CD4-positive, alpha-beta memory T cell (primary cell): ENCODE measurements at regions not wholly inside any gene's neighbourhood (a gene's known extent, or its start where the extent isn't known, plus 50 kb on each side); places are given as distances from the start of the nearest gene placed in this dataset.

Experiments used
- CTCF ChIA-PET: fragments of 350-600 bp; sonication (Branson Sonifier 250); formaldehyde crosslinking; loops from one replicate; lab custom pipeline; 2021; ENCODE audit warnings: inconsistent platforms; ENCODE audit not compliant: partially characterized antibody; lab: Charles Lee
- POLR2A ChIA-PET: fragments of 350-600 bp; sonication (Branson Sonifier 250); formaldehyde crosslinking; loops from one replicate; lab custom pipeline; 2021; ENCODE audit not compliant: partially characterized antibody; lab: Charles Lee
- DNase-seq, 5 donors: peaks; one replicate each; pipeline versions ENCODE4 v3.0.0 to v3.0.0-alpha.2; 2020 to 2022; ENCODE audit warnings: mixed read lengths in 1 of 5
- H3K27ac ChIP-seq: one replicate; pipeline ENCODE4 v1.7.0; 2013; ENCODE audit warnings: low read depth, low read length
- H3K27me3 ChIP-seq: 2 replicates; pipeline ENCODE4 v1.7.0; 2013; ENCODE audit warnings: mild to moderate bottlenecking, low read length, moderate library complexity; ENCODE audit not compliant: insufficient read depth
- H3K36me3 ChIP-seq: 2 replicates; pipeline ENCODE4 v1.7.0; 2013; ENCODE audit warnings: mild to moderate bottlenecking, low read length, moderate library complexity; ENCODE audit not compliant: insufficient read depth
- H3K4me1 ChIP-seq: 2 replicates; pipeline ENCODE4 v1.7.0; 2013; ENCODE audit warnings: mild to moderate bottlenecking, low read length, moderate library complexity; ENCODE audit not compliant: insufficient read depth
- H3K4me3 ChIP-seq, 2 donors: one replicate each; pipeline ENCODE4 v1.7.0; 2013; ENCODE audit warnings: low read length in 2 of 2, mild to moderate bottlenecking in 1 of 2
- H3K9me3 ChIP-seq, 2 donors: one replicate each; pipeline ENCODE4 v1.7.0; 2013; ENCODE audit warnings: low read length in 2 of 2, control low read depth in 1 of 2; ENCODE audit not compliant: control insufficient read depth in 1 of 2
- H3K27ac Mint-ChIP-seq, 7 donors: one replicate each; pipeline ENCODE4 v1.8.0; 2020 to 2021; ENCODE audit warnings: mixed read lengths in 7 of 7, mild to moderate bottlenecking in 6 of 7, inconsistent platforms in 3 of 7, moderate library complexity in 3 of 7
- H3K27me3 Mint-ChIP-seq, 2 donors: one replicate each; pipeline ENCODE4 v1.8.0; 2020 to 2021; ENCODE audit warnings: mixed read lengths in 2 of 2
- H3K36me3 Mint-ChIP-seq, 2 donors: one replicate each; pipeline ENCODE4 v1.8.0; 2020 to 2021; ENCODE audit warnings: mixed read lengths in 2 of 2, inconsistent platforms in 1 of 2, mild to moderate bottlenecking in 1 of 2
- H3K4me1 Mint-ChIP-seq, 4 donors: one replicate each; pipeline ENCODE4 v1.8.0; 2020 to 2021; ENCODE audit warnings: mixed read lengths in 4 of 4, mild to moderate bottlenecking in 1 of 4
- H3K4me3 Mint-ChIP-seq, 8 donors: one replicate each; pipeline ENCODE4 v1.8.0; 2020 to 2021; ENCODE audit warnings: mixed read lengths in 8 of 8, mild to moderate bottlenecking in 7 of 8, moderate library complexity in 6 of 8, inconsistent platforms in 3 of 8
- H3K9me3 Mint-ChIP-seq, 8 donors: one replicate each; pipeline ENCODE4 v1.8.0; 2020 to 2021; ENCODE audit warnings: mixed read lengths in 8 of 8, mild to moderate bottlenecking in 5 of 8, inconsistent platforms in 3 of 8, moderate library complexity in 1 of 8
- intact Hi-C: fragments of 100-400 bp; cut with micrococcal nuclease; formaldehyde crosslinking; loops from one replicate; pipeline ENCODE4 v1.15.1; 2023

- H3K27me3 Mint-ChIP-seq: no peaks in the 10 kb centered on the region
- Histone ChIP-seq H3K4me3 (no peak overlapping the region), H3K36me3 (no peaks in the 10 kb centered on the region), H3K4me1 (no peaks in the 10 kb centered on the region), H3K27me3 (no peaks in the 10 kb centered on the region), H3K27ac (no peak overlapping the region), H3K9me3 (no peaks in the 10 kb centered on the region)
- H3K4me1 Mint-ChIP-seq: peaks cover 0 to 6% (median 4%) of the 10 kb centered on the region in 4 donors
- H3K4me3 Mint-ChIP-seq: no peak overlapping the region
- peak overlapping the region in 1 of 7 donors; percentile 47 for H3K27ac Mint-ChIP-seq
- ChIA-PET CTCF (no interaction called here), POLR2A (no interaction called here)
- no peaks in the 10 kb centered on the region for H3K36me3 Mint-ChIP-seq
- intact Hi-C loops: no loop called here
- DNase-seq: no peak
- H3K9me3 Mint-ChIP-seq: no peaks in the 10 kb centered on the region
Observed at GRCh38 chr3:177687291-177687690, 490.0 kb upstream of the TBL1XR1 start.

- H3K4me1 Mint-ChIP-seq: peaks cover 0 to 6% (median 4%) of the 10 kb centered on the region in 4 donors
- H3K27me3 Mint-ChIP-seq: no peaks in the 10 kb centered on the region
- no peak for DNase-seq
- H3K36me3 Mint-ChIP-seq: no peaks in the 10 kb centered on the region
- Histone ChIP-seq H3K9me3 (no peaks in the 10 kb centered on the region), H3K27me3 (no peaks in the 10 kb centered on the region), H3K27ac (no peak overlapping the region), H3K4me3 (no peak overlapping the region), H3K4me1 (no peaks in the 10 kb centered on the region), H3K36me3 (no peaks in the 10 kb centered on the region)
- H3K27ac Mint-ChIP-seq: no peak overlapping the region
- no peak overlapping the region for H3K4me3 Mint-ChIP-seq
- H3K9me3 Mint-ChIP-seq: no peaks in the 10 kb centered on the region
- ChIA-PET POLR2A (no interaction called here), CTCF (no interaction called here)
- intact Hi-C loops: no loop called here
Observed at GRCh38 chr3:177688152-177688551, 490.9 kb upstream of the TBL1XR1 start.

- Mint-ChIP-seq H3K4me1 (peaks cover 0 to 2% (median under 1%) of the 10 kb centered on the region in 4 donors), H3K4me3 (no peak overlapping the region), H3K27me3 (no peaks in the 10 kb centered on the region), H3K36me3 (no peaks in the 10 kb centered on the region), H3K9me3 (no peaks in the 10 kb centered on the region), H3K27ac (no peak overlapping the region)
- Histone ChIP-seq H3K9me3 (no peaks in the 10 kb centered on the region), H3K4me3 (no peak overlapping the region), H3K27me3 (no peaks in the 10 kb centered on the region), H3K4me1 (no peaks in the 10 kb centered on the region), H3K27ac (no peak overlapping the region), H3K36me3 (no peaks in the 10 kb centered on the region)
- intact Hi-C loops: no loop called here
- CTCF ChIA-PET: no interaction called here
- no peak for DNase-seq
- POLR2A ChIA-PET: no interaction called here
Observed at GRCh38 chr3:177689077-177689476, 491.8 kb upstream of the TBL1XR1 start.

- Histone ChIP-seq H3K4me1 (no peaks in the 10 kb centered on the region), H3K36me3 (no peaks in the 10 kb centered on the region), H3K4me3 (no peak overlapping the region), H3K27ac (no peak overlapping the region), H3K27me3 (no peaks in the 10 kb centered on the region), H3K9me3 (no peaks in the 10 kb centered on the region)
- H3K27me3 Mint-ChIP-seq: no peaks in the 10 kb centered on the region
- H3K9me3 Mint-ChIP-seq: no peaks in the 10 kb centered on the region
- H3K27ac Mint-ChIP-seq: no peak overlapping the region
- CTCF ChIA-PET: no interaction called here
- intact Hi-C loops: no loop called here
- no peak for DNase-seq
- H3K36me3 Mint-ChIP-seq: no peaks in the 10 kb centered on the region
- no peak overlapping the region for H3K4me3 Mint-ChIP-seq
- POLR2A ChIA-PET: no interaction called here
- H3K4me1 Mint-ChIP-seq: peaks cover 1 to 7% (median 4%) of the 10 kb centered on the region in 4 donors
Observed at GRCh38 chr3:177689869-177690268, 492.6 kb upstream of the TBL1XR1 start.

- no peaks in the 10 kb centered on the region for H3K9me3 Mint-ChIP-seq
- Histone ChIP-seq H3K4me1 (no peaks in the 10 kb centered on the region), H3K36me3 (no peaks in the 10 kb centered on the region), H3K27me3 (no peaks in the 10 kb centered on the region), H3K27ac (no peak overlapping the region), H3K4me3 (no peak overlapping the region), H3K9me3 (no peaks in the 10 kb centered on the region)
- intact Hi-C loops: no loop called here
- no peaks in the 10 kb centered on the region for H3K36me3 Mint-ChIP-seq
- CTCF ChIA-PET: no interaction called here
- H3K27ac Mint-ChIP-seq: no peak overlapping the region
- no peak overlapping the region for H3K4me3 Mint-ChIP-seq
- no peak for DNase-seq
- peaks cover 1 to 7% (median 4%) of the 10 kb centered on the region in 4 donors for H3K4me1 Mint-ChIP-seq
- no peaks in the 10 kb centered on the region for H3K27me3 Mint-ChIP-seq
- POLR2A ChIA-PET: no interaction called here
Observed at GRCh38 chr3:177690306-177690705, 493.0 kb upstream of the TBL1XR1 start.

- ChIA-PET CTCF (no interaction called here), POLR2A (no interaction called here)
- H3K4me3 ChIP-seq: no peak overlapping the region
- H3K9me3 Mint-ChIP-seq: no peaks in the 10 kb centered on the region
- no peak overlapping the region for H3K27ac ChIP-seq
- no peak overlapping the region for H3K4me3 Mint-ChIP-seq
- no peaks in the 10 kb centered on the region for H3K27me3 Mint-ChIP-seq
- no peaks in the 10 kb centered on the region for H3K4me1 ChIP-seq
- peaks cover 1 to 7% (median 4%) of the 10 kb centered on the region in 4 donors for H3K4me1 Mint-ChIP-seq
- no peaks in the 10 kb centered on the region for H3K36me3 Mint-ChIP-seq
- intact Hi-C loops: no loop called here
- H3K27ac Mint-ChIP-seq: no peak overlapping the region
- no peak for DNase-seq
- no peaks in the 10 kb centered on the region for H3K9me3 ChIP-seq
- H3K27me3 ChIP-seq: no peaks in the 10 kb centered on the region
- no peaks in the 10 kb centered on the region for H3K36me3 ChIP-seq
Observed at GRCh38 chr3:177692304-177692975, 495.2 kb upstream of the TBL1XR1 start.

GRCh38 chr3:177693616-177694264 is 496.5 kb upstream of the TBL1XR1 start:
- Mint-ChIP-seq H3K4me1 (peaks cover 1 to 7% (median 4%) of the 10 kb centered on the region in 4 donors), H3K27ac (peak overlapping the region in 2 of 7 donors; percentile 1 to 56), H3K9me3 (no peaks in the 10 kb centered on the region), H3K4me3 (no peak overlapping the region), H3K36me3 (no peaks in the 10 kb centered on the region), H3K27me3 (no peaks in the 10 kb centered on the region)
- no peaks in the 10 kb centered on the region for H3K27me3 ChIP-seq
- H3K36me3 ChIP-seq: no peaks in the 10 kb centered on the region
- no peaks in the 10 kb centered on the region for H3K9me3 ChIP-seq
- H3K4me1 ChIP-seq: no peaks in the 10 kb centered on the region
- ChIA-PET CTCF (no interaction called here), POLR2A (no interaction called here)
- intact Hi-C loops: no loop called here
- H3K4me3 ChIP-seq: no peak overlapping the region
- no peak for DNase-seq
- no peak overlapping the region for H3K27ac ChIP-seq
